ENCODE measurements at regions not wholly inside any gene's neighbourhood (a gene's known extent, or its start where the extent isn't known, plus 50 kb on each side); places are given as distances from the start of the nearest gene placed in this dataset.

- no peak for DNase-seq (ENCODE audit: low spot score)
- TF ChIP-seq CTCF (conservative IDR thresholded peaks at IDR 0.05; ENCODE audit: low read depth) = no peak
- POLR2A ChIA-PET (ENCODE audit: low non-redundant PET) = no interaction called here
These were observed 971.4 kb downstream of the TTLL7 start for GRCh38 chr1:83027511-83027910.

GRCh38 chr1:83026745-83027144, 972.2 kb downstream of the TTLL7 start:
- CTCF ChIA-PET = no interaction called here
- DNase-seq (ENCODE audit: low spot score) = no peak
- POLR2A ChIA-PET (ENCODE audit: low non-redundant PET) = no interaction called here

More at GRCh38 chr1:83027511-83027910, 971.4 kb downstream of the TTLL7 start:
- H3K27ac ChIP-seq = no peak overlapping the region
- CTCF ChIA-PET = interaction anchor here (0.5 kb wide), 1 partner anchor 47 kb away, joined by 3 read pairs; no protein-coding TSS in a partner anchor

GRCh38 chr1:83024251-83024767, 974.6 kb downstream of the TTLL7 start:
- TF ChIP-seq CTCF (conservative IDR thresholded peaks at IDR 0.05; ENCODE audit: low read depth) = no peak
- ChIA-PET POLR2A (ENCODE audit: low non-redundant PET) (no interaction called here), CTCF (no interaction called here)
- no peak overlapping the region for H3K27ac ChIP-seq
- DNase-seq (ENCODE audit: low spot score) = no peak

More at GRCh38 chr1:83026745-83027144, 972.2 kb downstream of the TTLL7 start:
- no peak for TF ChIP-seq CTCF (conservative IDR thresholded peaks at IDR 0.05; ENCODE audit: low read depth)
- no peak overlapping the region for H3K27ac ChIP-seq

GRCh38 chr1:83023212-83023611, 975.7 kb downstream of the TTLL7 start:
- CTCF ChIA-PET = no interaction called here
- no peak for DNase-seq (ENCODE audit: low spot score)
- POLR2A ChIA-PET (ENCODE audit: low non-redundant PET) = no interaction called here
- H3K27ac ChIP-seq = no peak overlapping the region
- TF ChIP-seq CTCF (conservative IDR thresholded peaks at IDR 0.05; ENCODE audit: low read depth) = no peak

- ChIA-PET CTCF (interaction anchor here (0.6 kb wide), 1 partner anchor 66 kb away, joined by 3 read pairs; no protein-coding TSS in a partner anchor), POLR2A (ENCODE audit: low non-redundant PET) (no interaction called here)
These were observed 976.7 kb downstream of the TTLL7 start for GRCh38 chr1:83022206-83022605.

GRCh38 chr1:83017701-83018100, 981.2 kb downstream of the TTLL7 start:
- no peak overlapping the region for H3K27ac ChIP-seq
- TF ChIP-seq CTCF (conservative IDR thresholded peaks at IDR 0.05; ENCODE audit: low read depth) = no peak
- DNase-seq (ENCODE audit: low spot score) = no peak
- ChIA-PET POLR2A (ENCODE audit: low non-redundant PET) (no interaction called here), CTCF (no interaction called here)

More at GRCh38 chr1:83022206-83022605, 976.7 kb downstream of the TTLL7 start:
- no peak for DNase-seq (ENCODE audit: low spot score)
- no peak for TF ChIP-seq CTCF (conservative IDR thresholded peaks at IDR 0.05; ENCODE audit: low read depth)
- no peak overlapping the region for H3K27ac ChIP-seq
